ENCODE measurements at regions not wholly inside any gene's neighbourhood (a gene's known extent, or its start where the extent isn't known, plus 50 kb on each side); places are given as distances from the start of the nearest gene placed in this dataset.

- Histone ChIP-seq H3K36me3 (ENCODE audit: insufficient read depth, low read depth, low read length) (no peaks in the 10 kb centered on the region), H3K9ac (ENCODE audit: low read depth, low read length) (no peak overlapping the region), H3K9me3 (ENCODE audit: insufficient read depth, low read depth, low read length) (no peaks in the 10 kb centered on the region), H3K27me3 (ENCODE audit: insufficient read depth, low read length) (no peaks in the 10 kb centered on the region), H3K4me3 (ENCODE audit: low read length) (no peak overlapping the region), H3K4me1 (ENCODE audit: insufficient read depth, low read length) (no peaks in the 10 kb centered on the region), H3K27ac (ENCODE audit: low read length) (no peak overlapping the region)
These were observed 184.2 kb upstream of the RREB1 start for GRCh38 chr6:6923605-6924004.

- Histone ChIP-seq H3K4me3 (ENCODE audit: low read length) (no peak overlapping the region), H3K4me1 (ENCODE audit: insufficient read depth, low read length) (no peaks in the 10 kb centered on the region), H3K9me3 (ENCODE audit: insufficient read depth, low read depth, low read length) (no peaks in the 10 kb centered on the region), H3K9ac (ENCODE audit: low read depth, low read length) (no peak overlapping the region), H3K36me3 (ENCODE audit: insufficient read depth, low read depth, low read length) (no peaks in the 10 kb centered on the region), H3K27me3 (ENCODE audit: insufficient read depth, low read length) (no peaks in the 10 kb centered on the region), H3K27ac (ENCODE audit: low read length) (no peak overlapping the region)
These were observed 183.1 kb upstream of the RREB1 start for GRCh38 chr6:6924708-6925107.

GRCh38 chr6:6925391-6926164 is 182.2 kb upstream of the RREB1 start:
- Histone ChIP-seq H3K4me1 (ENCODE audit: insufficient read depth, low read length) (no peaks in the 10 kb centered on the region), H3K36me3 (ENCODE audit: insufficient read depth, low read depth, low read length) (no peaks in the 10 kb centered on the region), H3K27ac (ENCODE audit: low read length) (no peak overlapping the region), H3K4me3 (ENCODE audit: low read length) (no peak overlapping the region), H3K9ac (ENCODE audit: low read depth, low read length) (no peak overlapping the region), H3K9me3 (ENCODE audit: insufficient read depth, low read depth, low read length) (no peaks in the 10 kb centered on the region), H3K27me3 (ENCODE audit: insufficient read depth, low read length) (no peaks in the 10 kb centered on the region)

- H3K27me3 ChIP-seq (ENCODE audit: insufficient read depth, low read length): no peaks in the 10 kb centered on the region
- H3K36me3 ChIP-seq (ENCODE audit: insufficient read depth, low read depth, low read length): no peaks in the 10 kb centered on the region
- no peak overlapping the region for H3K9ac ChIP-seq (ENCODE audit: low read depth, low read length)
- no peak overlapping the region for H3K27ac ChIP-seq (ENCODE audit: low read length)
- H3K9me3 ChIP-seq (ENCODE audit: insufficient read depth, low read depth, low read length): no peaks in the 10 kb centered on the region
- H3K4me3 ChIP-seq (ENCODE audit: low read length): no peak overlapping the region
- no peaks in the 10 kb centered on the region for H3K4me1 ChIP-seq (ENCODE audit: insufficient read depth, low read length)
These were observed 180.9 kb upstream of the RREB1 start for GRCh38 chr6:6926856-6927255.

DNA sequence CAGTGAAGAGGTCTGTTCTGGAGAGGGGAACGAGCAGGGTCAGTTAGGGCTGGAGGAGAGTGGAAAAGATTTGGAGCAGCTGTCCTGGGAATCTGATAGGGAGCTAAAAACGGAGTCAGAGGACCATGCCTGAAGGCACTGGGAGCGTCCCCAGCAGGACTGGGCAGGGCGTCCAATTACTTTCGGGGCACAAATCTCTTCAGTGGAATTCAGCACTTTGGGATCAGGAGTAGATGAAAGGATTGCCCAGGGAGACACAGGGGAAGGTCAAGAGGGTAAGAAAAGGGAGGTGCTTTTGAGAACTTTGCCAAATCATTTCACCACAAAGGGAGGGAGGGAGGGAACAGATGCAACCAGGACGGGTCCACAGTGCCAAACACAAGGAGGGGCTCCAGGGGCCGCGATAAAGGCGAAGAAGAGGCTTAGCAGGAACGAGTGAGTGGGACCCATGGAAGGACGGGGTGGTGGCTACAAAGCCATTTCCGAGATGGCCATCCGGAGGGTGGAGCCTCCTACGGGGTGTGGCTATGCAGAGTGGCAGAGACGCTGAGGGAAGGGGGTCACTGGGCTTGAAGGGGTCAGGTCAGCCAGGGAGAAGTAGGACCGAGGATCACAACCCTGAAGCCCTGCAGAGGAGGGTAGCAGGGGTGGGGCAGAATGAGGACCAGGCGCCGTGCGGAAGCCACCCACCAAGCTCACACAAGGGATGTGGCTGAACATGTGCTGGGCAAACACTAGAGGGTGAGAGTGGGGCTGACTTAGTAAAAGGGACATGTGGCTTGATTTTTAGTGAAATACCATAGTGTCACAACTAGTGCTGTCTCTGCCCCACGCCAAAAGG is 180.0 kb upstream of the RREB1 start:
- Histone ChIP-seq H3K36me3 (ENCODE audit: insufficient read depth, low read depth, low read length) (no peaks in the 10 kb centered on the region), H3K27ac (ENCODE audit: low read length) (no peak overlapping the region), H3K27me3 (ENCODE audit: insufficient read depth, low read length) (no peaks in the 10 kb centered on the region), H3K4me1 (ENCODE audit: insufficient read depth, low read length) (no peaks in the 10 kb centered on the region), H3K9me3 (ENCODE audit: insufficient read depth, low read depth, low read length) (no peaks in the 10 kb centered on the region), H3K9ac (ENCODE audit: low read depth, low read length) (no peak overlapping the region), H3K4me3 (ENCODE audit: low read length) (no peak overlapping the region)

GRCh38 chr6:6930223-6930880 is 177.4 kb upstream of the RREB1 start:
- Histone ChIP-seq H3K4me3 (ENCODE audit: low read length) (no peak overlapping the region), H3K9me3 (ENCODE audit: insufficient read depth, low read depth, low read length) (no peaks in the 10 kb centered on the region), H3K27ac (ENCODE audit: low read length) (no peak overlapping the region)

DNA sequence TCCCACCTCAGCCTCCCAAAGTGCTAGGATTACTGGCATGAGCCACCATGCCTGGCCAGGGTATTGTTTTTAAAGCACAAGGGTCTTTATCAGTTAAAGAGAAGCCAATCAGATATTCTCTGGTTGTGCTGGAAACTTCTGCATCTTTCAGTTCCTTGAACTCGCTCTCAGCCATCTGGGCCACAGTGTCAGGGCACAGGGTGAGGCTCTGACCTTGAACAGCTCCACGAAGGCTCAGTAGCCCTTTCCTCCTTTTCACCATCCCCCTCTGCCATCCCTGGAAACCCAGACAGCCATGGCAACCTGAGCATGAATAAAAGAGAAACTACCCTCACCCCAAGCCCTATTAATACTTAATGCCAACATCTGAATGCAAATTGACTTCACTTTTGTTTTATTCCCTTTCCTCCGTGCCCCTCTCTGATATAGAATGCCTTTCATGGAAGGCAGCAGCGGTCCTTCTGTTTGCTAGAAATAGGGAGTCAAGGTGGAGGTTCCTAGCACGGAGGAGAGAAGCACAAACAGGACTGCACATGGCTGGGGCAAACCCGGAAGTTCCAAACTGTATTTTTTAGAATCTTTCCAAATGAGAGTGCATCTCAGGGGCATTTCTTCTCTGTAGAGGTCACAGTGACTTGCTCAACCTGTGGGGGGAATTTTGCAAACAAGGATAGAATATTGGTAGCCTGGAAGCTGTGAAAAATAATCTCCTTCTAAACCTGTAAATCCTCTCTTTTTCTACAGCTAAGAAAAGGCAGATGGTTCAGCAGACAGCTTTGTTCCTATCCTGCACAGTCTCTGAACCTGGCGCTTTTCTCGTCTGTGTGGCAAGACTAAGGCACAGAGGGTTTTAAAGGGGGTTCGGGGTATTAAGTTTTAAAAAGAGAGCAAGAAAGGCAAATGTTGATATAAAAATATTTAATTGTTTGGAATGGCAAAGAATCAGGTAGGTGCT is 176.4 kb upstream of the RREB1 start:
- no peaks in the 10 kb centered on the region for H3K4me1 ChIP-seq (ENCODE audit: insufficient read depth, low read length)
- H3K4me3 ChIP-seq (ENCODE audit: low read length): no peak overlapping the region
- no peaks in the 10 kb centered on the region for H3K27me3 ChIP-seq (ENCODE audit: insufficient read depth, low read length)
- H3K27ac ChIP-seq (ENCODE audit: low read length): no peak overlapping the region
- no peak overlapping the region for H3K9ac ChIP-seq (ENCODE audit: low read depth, low read length)
- no peaks in the 10 kb centered on the region for H3K36me3 ChIP-seq (ENCODE audit: insufficient read depth, low read depth, low read length)
- no peaks in the 10 kb centered on the region for H3K9me3 ChIP-seq (ENCODE audit: insufficient read depth, low read depth, low read length)

More at GRCh38 chr6:6930223-6930880, 177.4 kb upstream of the RREB1 start:
- no peaks in the 10 kb centered on the region for H3K36me3 ChIP-seq (ENCODE audit: insufficient read depth, low read depth, low read length)
- H3K27me3 ChIP-seq (ENCODE audit: insufficient read depth, low read length): no peaks in the 10 kb centered on the region
- H3K9ac ChIP-seq (ENCODE audit: low read depth, low read length): no peak overlapping the region
- H3K4me1 ChIP-seq (ENCODE audit: insufficient read depth, low read length): no peaks in the 10 kb centered on the region

DNA sequence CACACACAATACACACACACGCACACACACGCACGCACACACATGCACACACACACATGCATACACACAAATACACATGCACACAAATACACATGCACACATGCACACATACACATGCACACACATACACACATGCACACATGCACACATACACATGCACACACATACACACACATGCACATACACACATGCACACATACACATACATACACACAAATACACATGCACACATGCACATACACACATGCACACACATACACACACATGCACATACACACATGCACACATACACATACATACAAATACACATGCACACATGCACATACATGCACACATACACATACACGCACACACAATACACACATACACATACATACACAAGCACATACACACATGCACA is 175.4 kb upstream of the RREB1 start:
- Histone ChIP-seq H3K36me3 (ENCODE audit: insufficient read depth, low read depth, low read length) (no peaks in the 10 kb centered on the region), H3K27me3 (ENCODE audit: insufficient read depth, low read length) (no peaks in the 10 kb centered on the region), H3K9ac (ENCODE audit: low read depth, low read length) (no peak overlapping the region), H3K4me1 (ENCODE audit: insufficient read depth, low read length) (no peaks in the 10 kb centered on the region), H3K27ac (ENCODE audit: low read length) (no peak overlapping the region), H3K9me3 (ENCODE audit: insufficient read depth, low read depth, low read length) (no peaks in the 10 kb centered on the region), H3K4me3 (ENCODE audit: low read length) (no peak overlapping the region)

GRCh38 chr6:6932968-6933367 is 174.8 kb upstream of the RREB1 start:
- no peaks in the 10 kb centered on the region for H3K27me3 ChIP-seq (ENCODE audit: insufficient read depth, low read length)
- no peak overlapping the region for H3K27ac ChIP-seq (ENCODE audit: low read length)
- no peaks in the 10 kb centered on the region for H3K9me3 ChIP-seq (ENCODE audit: insufficient read depth, low read depth, low read length)
- H3K36me3 ChIP-seq (ENCODE audit: insufficient read depth, low read depth, low read length): no peaks in the 10 kb centered on the region
- H3K4me1 ChIP-seq (ENCODE audit: insufficient read depth, low read length): no peaks in the 10 kb centered on the region
- H3K9ac ChIP-seq (ENCODE audit: low read depth, low read length): no peak overlapping the region
- no peak overlapping the region for H3K4me3 ChIP-seq (ENCODE audit: low read length)

DNA sequence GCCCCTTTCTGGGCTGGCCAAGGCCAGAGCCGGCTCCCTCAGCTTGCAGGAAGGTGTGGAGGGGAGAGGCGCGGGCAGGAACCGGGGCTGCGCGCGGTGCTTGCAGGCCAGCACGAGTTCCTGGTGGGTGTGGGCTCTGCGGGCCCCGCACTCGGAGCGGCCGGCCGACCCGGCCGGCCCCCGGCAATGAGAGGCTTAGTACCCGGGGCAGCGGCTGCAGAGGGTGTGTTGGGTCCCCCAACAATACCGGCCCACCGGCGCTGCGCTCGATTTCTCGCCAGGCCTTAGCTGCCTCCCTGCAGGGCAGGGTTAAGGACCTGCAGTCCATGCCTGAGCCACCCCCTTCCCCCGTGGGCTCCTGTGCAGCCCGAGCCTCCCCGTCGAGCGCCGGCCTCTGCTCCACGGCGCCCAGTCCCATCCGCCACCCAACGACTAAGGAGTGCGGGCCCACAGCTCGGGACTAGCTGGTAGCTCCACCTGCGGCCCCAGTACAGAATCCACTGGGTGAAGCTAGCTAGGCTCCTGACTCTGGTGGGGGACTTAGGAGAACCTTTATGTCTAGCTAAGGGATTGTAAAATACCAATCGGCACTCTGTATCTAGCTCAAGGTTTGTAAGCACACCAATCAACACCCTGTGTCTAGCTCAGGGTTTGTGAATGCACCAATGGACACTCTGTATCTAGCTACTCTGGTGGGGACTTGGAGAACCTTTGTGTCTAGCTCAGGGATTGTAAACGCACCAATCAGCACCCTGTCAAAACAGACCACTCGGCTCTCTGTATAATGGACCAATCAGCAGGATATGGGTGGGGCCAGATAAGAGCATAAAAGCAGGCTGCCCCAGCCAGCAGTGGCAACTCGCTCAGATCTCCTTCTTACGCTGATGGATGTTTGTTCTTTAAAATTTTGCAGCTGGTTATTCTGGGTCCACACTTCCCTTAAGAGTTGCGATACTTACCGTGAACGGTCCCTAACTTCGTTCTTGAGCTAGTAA is 167.4 kb upstream of the RREB1 start:
- Histone ChIP-seq H3K4me1 (ENCODE audit: insufficient read depth, low read length) (no peaks in the 10 kb centered on the region), H3K9me3 (ENCODE audit: insufficient read depth, low read depth, low read length) (no peaks in the 10 kb centered on the region), H3K27me3 (ENCODE audit: insufficient read depth, low read length) (no peaks in the 10 kb centered on the region), H3K27ac (ENCODE audit: low read length) (no peak overlapping the region), H3K36me3 (ENCODE audit: insufficient read depth, low read depth, low read length) (no peaks in the 10 kb centered on the region), H3K9ac (ENCODE audit: low read depth, low read length) (no peak overlapping the region), H3K4me3 (ENCODE audit: low read length) (no peak overlapping the region)
